NOMO-1 treated with dmso at 0.1 percent for 144 hours (cell line): ENCODE measurements at regions not wholly inside any gene's neighbourhood (a gene's known extent, or its start where the extent isn't known, plus 50 kb on each side); places are given as distances from the start of the nearest gene placed in this dataset.

Experiments
- DNase-seq: peaks from one replicate; lab custom pipeline; 2025; ENCODE audit not compliant: unreplicated experiment; lab: John Stamatoyannopoulos, UW

GRCh38 chr2:83695037-83695436 is 764.0 kb downstream of the SUCLG1 start:
- no peak for DNase-seq

GRCh38 chr2:83689402-83689801 is 769.7 kb downstream of the SUCLG1 start:
- DNase-seq, result no peak

GRCh38 chr2:83686863-83687262 is 772.2 kb downstream of the SUCLG1 start:
- no peak for DNase-seq

- DNase-seq, result no peak
These were observed 785.0 kb downstream of the SUCLG1 start for GRCh38 chr2:83674050-83674449.

- DNase-seq, result no peak
These were observed 793.2 kb downstream of the SUCLG1 start for GRCh38 chr2:83665894-83666293.

GRCh38 chr2:83665154-83665553 is 793.9 kb downstream of the SUCLG1 start:
- no peak for DNase-seq

GRCh38 chr2:83661711-83662110 is 797.4 kb downstream of the SUCLG1 start:
- no peak for DNase-seq

GRCh38 chr2:83654091-83654611 is 804.9 kb downstream of the SUCLG1 start:
- no peak for DNase-seq

GRCh38 chr2:83650898-83651297 is 808.2 kb downstream of the SUCLG1 start:
- no peak for DNase-seq

GRCh38 chr2:83650161-83650560 is 808.9 kb downstream of the SUCLG1 start:
- no peak for DNase-seq

GRCh38 chr2:83640506-83640905 is 818.6 kb downstream of the SUCLG1 start:
- DNase-seq, result no peak

GRCh38 chr2:83633423-83633822 is 825.7 kb downstream of the SUCLG1 start:
- no peak for DNase-seq

GRCh38 chr2:83630351-83630750 is 828.7 kb downstream of the SUCLG1 start:
- DNase-seq, result no peak

GRCh38 chr2:83615511-83615910 is 843.6 kb downstream of the SUCLG1 start:
- no peak for DNase-seq

- DNase-seq, result no peak
These were observed 845.9 kb downstream of the SUCLG1 start for GRCh38 chr2:83613178-83613577.

- DNase-seq, result no peak
These were observed 856.3 kb downstream of the SUCLG1 start for GRCh38 chr2:83602753-83603152.

GRCh38 chr2:83596592-83597282 is 862.3 kb downstream of the SUCLG1 start:
- DNase-seq, result no peak

- DNase-seq, result no peak
These were observed 863.2 kb downstream of the SUCLG1 start for GRCh38 chr2:83595926-83596325.

GRCh38 chr2:83595121-83595690 is 863.9 kb downstream of the SUCLG1 start:
- DNase-seq, result no peak

GRCh38 chr2:83594241-83595120 is 864.6 kb downstream of the SUCLG1 start:
- no peak for DNase-seq

GRCh38 chr2:83587309-83587708 is 871.8 kb downstream of the SUCLG1 start:
- no peak for DNase-seq

- no peak for DNase-seq
These were observed 873.8 kb downstream of the SUCLG1 start for GRCh38 chr2:83585250-83585649.
